K562 (cell line): ENCODE measurements at regions not wholly inside any gene's neighbourhood (a gene's known extent, or its start where the extent isn't known, plus 50 kb on each side); places are given as distances from the start of the nearest gene placed in this dataset.

Experiments used
- AFF1 ChIP-seq, 2 experiments: fragments of 450-650 bp; IDR thresholded peaks; 2 replicates each; pipeline ENCODE4 v1.6.1; 2018; ENCODE audit warnings: mild to moderate bottlenecking in 2 of 2, low read depth in 1 of 2; ENCODE audit not compliant: partially characterized antibody in 2 of 2
- ELF2 ChIP-seq: fragments of 250-450 bp; sonication (Bioruptor Pico); IDR thresholded peaks from 2 replicates; pipeline ENCODE4 v1.5.0; 2021; ENCODE audit warnings: mild to moderate bottlenecking
- FOXA3 ChIP-seq, 2 experiments: fragments of 450-650 bp in 1 of 2; sonication (generic) in 1 of 2; formaldehyde crosslinking; IDR thresholded peaks in 1 of 2; conservative IDR thresholded peaks in 1 of 2; 2 replicates each; pipeline versions ENCODE4 v1.4.0 to v1.8.0; 2020 to 2022; ENCODE audit warnings: mild to moderate bottlenecking in 2 of 2, missing genetic modification reagents in 1 of 2
- NCOR1 ChIP-seq: fragments of 450-650 bp; IDR thresholded peaks from 2 replicates; pipeline ENCODE4 v1.6.1; 2016; ENCODE audit warnings: mild to moderate bottlenecking, moderate library complexity
- UBTF ChIP-seq, 2 experiments: IDR thresholded peaks; 2 replicates each; pipeline ENCODE4 v1.6.1; 2012; ENCODE audit warnings: improper control_type of control experiment in 2 of 2, low read depth in 2 of 2, low read length in 2 of 2, borderline replicate concordance in 1 of 2
- ZMIZ1 ChIP-seq, 2 experiments: fragments of 150-350 bp in 1 of 2; IDR thresholded peaks; 2 replicates each; pipeline ENCODE4 v1.6.1; 2012 to 2016; ENCODE audit warnings: low read depth in 2 of 2, low read length in 2 of 2, mild to moderate bottlenecking in 1 of 2, moderate library complexity in 1 of 2
- ZNF23 ChIP-seq: fragments of 250-450 bp; sonication (Bioruptor Pico); IDR thresholded peaks from 2 replicates; pipeline ENCODE4 v1.4.0; 2020; ENCODE audit warnings: mild to moderate bottlenecking
- ZNF347 ChIP-seq: fragments of 450-650 bp; formaldehyde crosslinking; IDR thresholded peaks from 2 replicates; pipeline ENCODE4 v1.4.0; 2020; ENCODE audit warnings: low read depth, mild to moderate bottlenecking, moderate library complexity
- ZNF584 ChIP-seq: fragments of 200-800 bp; sonication (Bioruptor generic); IDR thresholded peaks from 2 replicates; pipeline ENCODE4 v1.6.1; 2016; ENCODE audit warnings: low read depth, mild to moderate bottlenecking, missing genetic modification characterization, missing compliant biosample characterization
- TF ChIP-seq, protein P1 (sequence below): fragments of 250-450 bp; sonication (Bioruptor Pico); IDR thresholded peaks from 2 replicates; pipeline ENCODE4 v1.8.0; 2021; ENCODE audit warnings: mild to moderate bottlenecking, moderate library complexity
- TF ChIP-seq, protein P2 (sequence below): fragments of 250-450 bp; sonication (Bioruptor Pico); IDR thresholded peaks from 2 replicates; pipeline ENCODE4 v1.5.0; 2020; ENCODE audit warnings: mild to moderate bottlenecking, borderline replicate concordance

GRCh38 chr6:146885708-146886457 lies 287.1 kb downstream of the ADGB start (continued):
- no peak for TF ChIP-seq ZMIZ1 (IDR thresholded peaks at IDR 0.05; ENCODE audit: low read depth in 2 of 2, low read length in 2 of 2)
- TF ChIP-seq, protein P1, sequence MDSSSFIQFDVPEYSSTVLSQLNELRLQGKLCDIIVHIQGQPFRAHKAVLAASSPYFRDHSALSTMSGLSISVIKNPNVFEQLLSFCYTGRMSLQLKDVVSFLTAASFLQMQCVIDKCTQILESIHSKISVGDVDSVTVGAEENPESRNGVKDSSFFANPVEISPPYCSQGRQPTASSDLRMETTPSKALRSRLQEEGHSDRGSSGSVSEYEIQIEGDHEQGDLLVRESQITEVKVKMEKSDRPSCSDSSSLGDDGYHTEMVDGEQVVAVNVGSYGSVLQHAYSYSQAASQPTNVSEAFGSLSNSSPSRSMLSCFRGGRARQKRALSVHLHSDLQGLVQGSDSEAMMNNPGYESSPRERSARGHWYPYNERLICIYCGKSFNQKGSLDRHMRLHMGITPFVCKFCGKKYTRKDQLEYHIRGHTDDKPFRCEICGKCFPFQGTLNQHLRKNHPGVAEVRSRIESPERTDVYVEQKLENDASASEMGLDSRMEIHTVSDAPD (CRISPR knock-in tag), result 0 out of 2 replicates have a peak, but pooled peaks have one; percentile 36
- TF ChIP-seq, protein P2, sequence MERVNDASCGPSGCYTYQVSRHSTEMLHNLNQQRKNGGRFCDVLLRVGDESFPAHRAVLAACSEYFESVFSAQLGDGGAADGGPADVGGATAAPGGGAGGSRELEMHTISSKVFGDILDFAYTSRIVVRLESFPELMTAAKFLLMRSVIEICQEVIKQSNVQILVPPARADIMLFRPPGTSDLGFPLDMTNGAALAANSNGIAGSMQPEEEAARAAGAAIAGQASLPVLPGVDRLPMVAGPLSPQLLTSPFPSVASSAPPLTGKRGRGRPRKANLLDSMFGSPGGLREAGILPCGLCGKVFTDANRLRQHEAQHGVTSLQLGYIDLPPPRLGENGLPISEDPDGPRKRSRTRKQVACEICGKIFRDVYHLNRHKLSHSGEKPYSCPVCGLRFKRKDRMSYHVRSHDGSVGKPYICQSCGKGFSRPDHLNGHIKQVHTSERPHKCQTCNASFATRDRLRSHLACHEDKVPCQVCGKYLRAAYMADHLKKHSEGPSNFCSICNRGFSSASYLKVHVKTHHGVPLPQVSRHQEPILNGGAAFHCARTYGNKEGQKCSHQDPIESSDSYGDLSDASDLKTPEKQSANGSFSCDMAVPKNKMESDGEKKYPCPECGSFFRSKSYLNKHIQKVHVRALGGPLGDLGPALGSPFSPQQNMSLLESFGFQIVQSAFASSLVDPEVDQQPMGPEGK, result no peak
- peak; percentile 78 to 93 for TF ChIP-seq AFF1 (IDR thresholded peaks at IDR 0.05; ENCODE audit: low read depth in 1 of 2, partially characterized antibody in 2 of 2)
- TF ChIP-seq ZNF23 (CRISPR knock-in tag), result 0 out of 2 replicates have a peak, but pooled peaks have one; percentile 26
- 0 out of 2 replicates have a peak, but pooled peaks have one; percentile 5 for TF ChIP-seq NCOR1
- no peak for TF ChIP-seq ZNF347 (CRISPR knock-in tag)
- TF ChIP-seq ELF2, result peak; percentile 30; the same call in 1 of the 2 replicates
- no peak for TF ChIP-seq FOXA3 (CRISPR knock-in tag; conservative IDR thresholded peaks at IDR 0.05 in 1 of 2, IDR thresholded peaks at IDR 0.05 in 1 of 2)
- no peak for TF ChIP-seq ZNF584 (CRISPR knock-in tag)
- TF ChIP-seq UBTF (IDR thresholded peaks at IDR 0.05; ENCODE audit: borderline replicate concordance in 1 of 2, low read depth in 2 of 2, low read length in 2 of 2), result peak in 1 of 2 experiments; percentile 24; a peak in 1 of 4 replicates
